Endothelial cell of umbilical vein (primary cell): ENCODE measurements at regions not wholly inside any gene's neighbourhood (a gene's known extent, or its start where the extent isn't known, plus 50 kb on each side); places are given as distances from the start of the nearest gene placed in this dataset.
A peak's percentile ranks its signal among the peaks of the same experiment; 100 is the strongest.

Experiments
- BruUV-seq: library from RNA; stranded (reverse); fragments of 400-500 nt; replicated peaks from 2 replicates; lab custom pipeline; 2021; lab: Mats Ljungman, UMichigan
- CTCF ChIA-PET: fragments of 300-600, 350-600 bp; sonication (Branson Sonifier 250); formaldehyde crosslinking; loops from one replicate; lab custom pipeline; 2021; ENCODE audit warnings: antibody characterized with exemption, inconsistent platforms; lab: Charles Lee
- POLR2A ChIA-PET: fragments of 300-600, 350-600 bp; sonication (Branson Sonifier 250); formaldehyde crosslinking; loops from one replicate; lab custom pipeline; 2021; ENCODE audit warnings: antibody characterized with exemption, inconsistent platforms; lab: Charles Lee
- DNase-seq: peaks from one replicate; pipeline ENCODE4 v3.0.0-alpha.2; 2011; ENCODE audit warnings: low read depth, low spot score
- FAIRE-seq: peaks from 2 replicates; lab custom pipeline; 2011; peaks lifted over from hg19 to GRCh38; lab: Jason Lieb, UNC
- H2AFZ ChIP-seq: 2 replicates; pipeline ENCODE4 v1.6.0; 2012; ENCODE audit warnings: low read depth, low read length, control low read depth, inconsistent platforms
- H3K27ac ChIP-seq: 2 replicates; pipeline ENCODE4 v1.5.1; 2011; ENCODE audit warnings: low read depth, mild to moderate bottlenecking, control low read depth, low read length, moderate library complexity; ENCODE audit not compliant: insufficient read depth
- H3K27me3 ChIP-seq, 2 experiments: 2 replicates each; pipeline versions ENCODE4 v1.6.0 to v1.6.1; 2011; ENCODE audit warnings: low read length in 2 of 2, mixed read lengths in 1 of 2; ENCODE audit not compliant: control insufficient read depth in 2 of 2, insufficient read depth in 2 of 2
- H3K36me3 ChIP-seq, 2 experiments: 2 replicates in 1 of 2; 3 replicates in 1 of 2; pipeline ENCODE4 v1.5.1; 2011; ENCODE audit warnings: low read length in 2 of 2, mild to moderate bottlenecking in 1 of 2, moderate library complexity in 1 of 2; ENCODE audit not compliant: control insufficient read depth in 2 of 2, insufficient read depth in 2 of 2; ENCODE audit errors: extremely low read depth in 1 of 2
- H3K4me1 ChIP-seq: 3 replicates; pipeline ENCODE4 v1.5.1; 2011; ENCODE audit warnings: mild to moderate bottlenecking, low read length; ENCODE audit not compliant: control insufficient read depth, insufficient read depth; ENCODE audit errors: extremely low read depth
- H3K4me2 ChIP-seq: 2 replicates; pipeline ENCODE4 v1.6.1; 2011; ENCODE audit warnings: low read length, control low read depth, mixed read lengths; ENCODE audit not compliant: insufficient read depth
- H3K4me3 ChIP-seq, 3 experiments: fragments of 200-600 bp in 1 of 3; sonication (generic), shearing (Covaris generic) in 1 of 3; replicated peaks in 1 of 3; 2 replicates each; pipeline ENCODE4 v1.5.1; 2011 to 2016; ENCODE audit warnings: control low read depth in 3 of 3, low read length in 3 of 3, mild to moderate bottlenecking in 2 of 3, inconsistent platforms in 1 of 3, low read depth in 1 of 3, moderate library complexity in 1 of 3; ENCODE audit not compliant: insufficient read depth in 1 of 3
- H3K79me2 ChIP-seq: 2 replicates; pipeline ENCODE4 v1.6.0; 2012; ENCODE audit warnings: low read length, inconsistent platforms; ENCODE audit not compliant: control insufficient read depth, insufficient read depth
- H3K9ac ChIP-seq: replicated peaks from 2 replicates; pipeline ENCODE3; 2011; ENCODE audit warnings: low read length, control low read depth; ENCODE audit not compliant: insufficient read depth; ENCODE audit errors: extremely low read depth
- H3K9me1 ChIP-seq: replicated peaks from 3 replicates; pipeline ENCODE4 v1.6.0; 2011; ENCODE audit warnings: mild to moderate bottlenecking, low read length; ENCODE audit not compliant: control insufficient read depth, insufficient read depth; ENCODE audit errors: extremely low read depth
- H3K9me3 ChIP-seq: replicated peaks from 2 replicates; pipeline ENCODE4 v1.5.1; 2012; ENCODE audit warnings: low read length, inconsistent platforms; ENCODE audit not compliant: control insufficient read depth, insufficient read depth
- H4K20me1 ChIP-seq: replicated peaks from 2 replicates; pipeline ENCODE3; 2011; ENCODE audit warnings: mild to moderate bottlenecking, low read length; ENCODE audit not compliant: control insufficient read depth, insufficient read depth; ENCODE audit errors: extremely low read depth
- EZH2 ChIP-seq: IDR thresholded peaks from 2 replicates; pipeline ENCODE4 v1.6.1; 2012; ENCODE audit warnings: borderline replicate concordance, low read depth, mild to moderate bottlenecking, moderate library complexity, low read length, inconsistent platforms; ENCODE audit not compliant: severe bottlenecking
- FOS ChIP-seq: IDR thresholded peaks from 2 replicates; pipeline ENCODE4 v1.6.1; 2011; ENCODE audit warnings: mild to moderate bottlenecking, low read length, moderate library complexity, borderline replicate concordance; ENCODE audit not compliant: insufficient read depth
- GATA2 ChIP-seq: IDR thresholded peaks from 2 replicates; pipeline ENCODE4 v1.7.0; 2011; ENCODE audit warnings: low read depth, mild to moderate bottlenecking, moderate library complexity, mixed read lengths, low read length; ENCODE audit not compliant: insufficient read length, insufficient read depth
- JUN ChIP-seq: IDR thresholded peaks from 2 replicates; pipeline ENCODE4 v1.6.1; 2011; ENCODE audit warnings: borderline replicate concordance, low read depth; ENCODE audit not compliant: insufficient read length, insufficient read depth
- MYC ChIP-seq: IDR thresholded peaks from one replicate; pipeline ENCODE4 v1.6.1; 2011; ENCODE audit warnings: mild to moderate bottlenecking, low read depth, low read length
- POLR2A ChIP-seq: IDR thresholded peaks from 2 replicates; pipeline ENCODE4 v1.6.1; 2012; ENCODE audit warnings: low read depth, mild to moderate bottlenecking, control low read depth, low read length
- POLR2AphosphoS5 ChIP-seq: IDR thresholded peaks from 2 replicates; pipeline ENCODE4 v1.6.1; 2012; ENCODE audit warnings: low read depth, mild to moderate bottlenecking, control low read depth, low read length, moderate library complexity; ENCODE audit not compliant: insufficient read depth
- dilution Hi-C: fragments of 300-500 bp; cut with MboI; formaldehyde crosslinking; loops from one replicate; pipeline ENCODE4 v1.15.0; 2019; ENCODE audit warnings: low sequenced_read_pairs; ENCODE audit not compliant: extremely low pct_ligation_motif_present
- intact Hi-C: fragments of 100-400 bp; cut with micrococcal nuclease; formaldehyde crosslinking; loops from one replicate; pipeline ENCODE4 v1.10.0; 2022
- TF ChIP-seq, protein P1 (sequence below): IDR thresholded peaks from 2 replicates; pipeline ENCODE4 v1.6.1; 2011; ENCODE audit not compliant: insufficient read depth, insufficient read length
- TF ChIP-seq, protein P2 (sequence below), 2 donors: IDR thresholded peaks; 1 replicate in 1 of 2; 2 replicates in 1 of 2; pipeline ENCODE4 v1.5.1; 2011; ENCODE audit warnings: low read length in 2 of 2, mild to moderate bottlenecking in 2 of 2, moderate library complexity in 2 of 2, control low read depth in 1 of 2, inconsistent platforms in 1 of 2, low read depth in 1 of 2; ENCODE audit not compliant: insufficient read depth in 1 of 2; ENCODE audit errors: extremely low read depth in 1 of 2

- H3K4me2 ChIP-seq = peak overlapping the region; percentile 90
- BruUV-seq = no TSS peak
- H3K9me3 ChIP-seq = no peaks in the 10 kb centered on the region
- peak; percentile 96 for FAIRE-seq
- no peaks in the 10 kb centered on the region for H3K79me2 ChIP-seq
- ChIA-PET CTCF (interaction anchor here (0.6 to 3.3 kb wide), 22 partner anchors 9 to 630 kb away, joined by 3 to 32 read pairs (median 4); no protein-coding TSS in a partner anchor), POLR2A (interaction anchor here (0.7 kb wide), 1 partner anchor 211 kb away, joined by 3 read pairs; no protein-coding TSS in a partner anchor)
- peak overlapping the region; percentile 62 for H3K9ac ChIP-seq
- H4K20me1 ChIP-seq = no peaks in the 10 kb centered on the region
- intact Hi-C loops = loop anchor here (1.0 to 2.0 kb wide), 6 partner anchors 12 to 481 kb away; no protein-coding TSS in a partner anchor
- DNase-seq = peak; percentile 93
- H3K27me3 ChIP-seq = no peaks in the 10 kb centered on the region
- H3K4me1 ChIP-seq = peaks cover 22% of the 10 kb centered on the region
- dilution Hi-C loops = no loop called here
- H3K36me3 ChIP-seq = no peaks in the 10 kb centered on the region
- TF ChIP-seq JUN = peak; percentile 90
- peak; percentile 94 for TF ChIP-seq FOS
- no peak for TF ChIP-seq EZH2
- TF ChIP-seq POLR2A = peak; percentile 39
- peak; percentile 56 for TF ChIP-seq POLR2AphosphoS5
- TF ChIP-seq GATA2 = peak; percentile 25
- TF ChIP-seq, protein P1, sequence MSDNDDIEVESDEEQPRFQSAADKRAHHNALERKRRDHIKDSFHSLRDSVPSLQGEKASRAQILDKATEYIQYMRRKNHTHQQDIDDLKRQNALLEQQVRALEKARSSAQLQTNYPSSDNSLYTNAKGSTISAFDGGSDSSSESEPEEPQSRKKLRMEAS = no peak
- TF ChIP-seq MYC = no peak
- TF ChIP-seq, protein P2, sequence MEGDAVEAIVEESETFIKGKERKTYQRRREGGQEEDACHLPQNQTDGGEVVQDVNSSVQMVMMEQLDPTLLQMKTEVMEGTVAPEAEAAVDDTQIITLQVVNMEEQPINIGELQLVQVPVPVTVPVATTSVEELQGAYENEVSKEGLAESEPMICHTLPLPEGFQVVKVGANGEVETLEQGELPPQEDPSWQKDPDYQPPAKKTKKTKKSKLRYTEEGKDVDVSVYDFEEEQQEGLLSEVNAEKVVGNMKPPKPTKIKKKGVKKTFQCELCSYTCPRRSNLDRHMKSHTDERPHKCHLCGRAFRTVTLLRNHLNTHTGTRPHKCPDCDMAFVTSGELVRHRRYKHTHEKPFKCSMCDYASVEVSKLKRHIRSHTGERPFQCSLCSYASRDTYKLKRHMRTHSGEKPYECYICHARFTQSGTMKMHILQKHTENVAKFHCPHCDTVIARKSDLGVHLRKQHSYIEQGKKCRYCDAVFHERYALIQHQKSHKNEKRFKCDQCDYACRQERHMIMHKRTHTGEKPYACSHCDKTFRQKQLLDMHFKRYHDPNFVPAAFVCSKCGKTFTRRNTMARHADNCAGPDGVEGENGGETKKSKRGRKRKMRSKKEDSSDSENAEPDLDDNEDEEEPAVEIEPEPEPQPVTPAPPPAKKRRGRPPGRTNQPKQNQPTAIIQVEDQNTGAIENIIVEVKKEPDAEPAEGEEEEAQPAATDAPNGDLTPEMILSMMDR (IDR thresholded peaks at IDR 0.05; ENCODE audit: extremely low read depth in 1 of 2, insufficient read depth in 1 of 2, low read depth in 1 of 2, low read length in 2 of 2) = no peak
- no peaks in the 10 kb centered on the region for H3K9me1 ChIP-seq
- no peak overlapping the region for H2AFZ ChIP-seq
- H3K4me3 ChIP-seq = peak overlapping the region in 1 of 3 experiments; percentile 13
- H3K27ac ChIP-seq = peak overlapping the region; percentile 69
Measured at GRCh38 chr7:17521437-17521836, 223.0 kb downstream of the AHR start.
